Fibroblast of lung (primary cell): ENCODE measurements at regions not wholly inside any gene's neighbourhood (a gene's known extent, or its start where the extent isn't known, plus 50 kb on each side); places are given as distances from the start of the nearest gene placed in this dataset.

ENCODE experiments used
- CTCF ChIP-seq, 2 donors: IDR thresholded peaks in 1 of 2; conservative IDR thresholded peaks in 1 of 2; 1 replicate in 1 of 2; 2 replicates in 1 of 2; pipeline ENCODE4 v1.5.1; 2011 to 2012; ENCODE audit warnings: low read length in 2 of 2, control low read depth in 1 of 2, inconsistent platforms in 1 of 2, low read depth in 1 of 2, mild to moderate bottlenecking in 1 of 2
- EZH2 ChIP-seq: IDR thresholded peaks from 2 replicates; pipeline ENCODE4 v1.5.1; 2012; ENCODE audit warnings: low read length, control low read depth, mild to moderate bottlenecking; ENCODE audit errors: missing control alignments

- TF ChIP-seq CTCF (conservative IDR thresholded peaks at IDR 0.05 in 1 of 2, IDR thresholded peaks at IDR 0.05 in 1 of 2; ENCODE audit: low read depth in 1 of 2, low read length in 2 of 2) (no peak), EZH2 (no peak)
Measured at GRCh38 chr15:39503526-39503925, 77.4 kb upstream of the THBS1 start.
